Epithelial cell of esophagus (primary cell): ENCODE measurements at regions not wholly inside any gene's neighbourhood (a gene's known extent, or its start where the extent isn't known, plus 50 kb on each side); places are given as distances from the start of the nearest gene placed in this dataset.

Experiments
- DNase-seq: peaks from one replicate; pipeline ENCODE4 v3.0.0; 2010; ENCODE audit warnings: low read depth
- H3K4me3 ChIP-seq: 2 replicates; pipeline ENCODE4 v1.5.1; 2011; ENCODE audit warnings: mild to moderate bottlenecking, low read length, control low read depth
- TF ChIP-seq, protein P1 (sequence below): IDR thresholded peaks from 2 replicates; pipeline ENCODE4 v1.5.1; 2011; ENCODE audit warnings: low read depth, mild to moderate bottlenecking, low read length, control low read depth, inconsistent platforms; ENCODE audit not compliant: insufficient read depth; ENCODE audit errors: missing control alignments

DNA sequence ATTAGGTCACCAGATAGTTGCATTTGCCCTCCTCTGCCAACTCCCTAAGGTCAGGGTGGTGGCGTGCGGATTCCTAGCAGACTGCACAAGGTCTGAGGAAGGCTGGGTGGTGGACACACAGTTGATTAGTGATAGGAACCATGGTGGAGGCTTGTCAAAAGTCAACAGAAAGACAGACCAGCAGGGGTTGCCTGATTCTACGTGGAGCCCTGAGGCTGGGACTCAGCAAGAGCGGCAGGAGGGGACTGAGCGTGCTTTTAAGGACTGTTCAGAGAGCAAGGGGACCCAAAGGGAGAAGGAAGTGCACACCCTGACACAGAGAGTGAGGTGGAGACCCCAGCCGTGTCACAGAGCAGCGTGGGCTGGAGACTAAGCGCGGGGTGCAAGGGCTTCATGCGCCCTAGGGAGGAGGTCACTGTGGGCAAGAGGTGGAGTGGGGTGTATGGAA, 513.2 kb downstream of the RNF144A start:
- DNase-seq, result no peak
- TF ChIP-seq, protein P1, sequence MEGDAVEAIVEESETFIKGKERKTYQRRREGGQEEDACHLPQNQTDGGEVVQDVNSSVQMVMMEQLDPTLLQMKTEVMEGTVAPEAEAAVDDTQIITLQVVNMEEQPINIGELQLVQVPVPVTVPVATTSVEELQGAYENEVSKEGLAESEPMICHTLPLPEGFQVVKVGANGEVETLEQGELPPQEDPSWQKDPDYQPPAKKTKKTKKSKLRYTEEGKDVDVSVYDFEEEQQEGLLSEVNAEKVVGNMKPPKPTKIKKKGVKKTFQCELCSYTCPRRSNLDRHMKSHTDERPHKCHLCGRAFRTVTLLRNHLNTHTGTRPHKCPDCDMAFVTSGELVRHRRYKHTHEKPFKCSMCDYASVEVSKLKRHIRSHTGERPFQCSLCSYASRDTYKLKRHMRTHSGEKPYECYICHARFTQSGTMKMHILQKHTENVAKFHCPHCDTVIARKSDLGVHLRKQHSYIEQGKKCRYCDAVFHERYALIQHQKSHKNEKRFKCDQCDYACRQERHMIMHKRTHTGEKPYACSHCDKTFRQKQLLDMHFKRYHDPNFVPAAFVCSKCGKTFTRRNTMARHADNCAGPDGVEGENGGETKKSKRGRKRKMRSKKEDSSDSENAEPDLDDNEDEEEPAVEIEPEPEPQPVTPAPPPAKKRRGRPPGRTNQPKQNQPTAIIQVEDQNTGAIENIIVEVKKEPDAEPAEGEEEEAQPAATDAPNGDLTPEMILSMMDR, result no peak
- no peak overlapping the region for H3K4me3 ChIP-seq

DNA sequence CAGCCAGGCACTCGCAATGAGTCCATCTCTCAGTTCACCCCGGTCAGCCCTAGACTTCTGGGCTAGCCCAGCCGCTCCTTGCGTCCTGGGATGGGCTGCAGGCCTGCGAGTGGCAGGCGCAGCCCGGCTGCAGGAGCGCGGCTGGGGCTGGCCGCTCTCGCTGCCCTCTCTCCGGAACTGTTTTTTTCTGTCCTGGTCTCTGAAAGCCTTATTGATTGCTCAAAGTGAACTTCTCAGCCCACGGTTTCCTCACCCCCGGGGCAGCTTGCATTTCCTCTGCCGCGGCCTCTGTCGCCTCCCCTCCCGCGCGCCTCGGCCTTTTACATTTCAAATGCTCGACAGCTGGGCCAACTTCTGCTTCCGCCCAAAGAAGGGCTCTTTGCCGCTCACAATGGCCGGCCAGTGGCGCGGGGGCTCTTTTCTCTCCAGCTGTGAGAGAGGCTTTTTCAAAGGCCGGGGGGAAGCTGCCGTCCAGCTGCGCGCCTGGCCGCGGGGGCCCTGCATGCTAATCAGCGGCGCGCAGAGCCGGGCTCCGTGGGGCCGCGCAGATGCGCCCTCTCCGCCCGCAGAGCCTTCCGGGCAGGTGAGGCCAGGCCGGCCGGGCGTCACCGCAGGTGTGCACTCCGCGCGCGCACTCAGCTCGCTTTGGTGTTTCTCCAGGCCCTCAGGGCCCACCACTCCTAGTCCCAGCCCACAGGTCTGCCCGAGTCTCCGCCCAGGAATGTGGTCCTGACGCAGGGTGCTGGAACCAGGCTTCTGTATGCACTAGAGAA, 513.8 kb downstream of the RNF144A start:
- DNase-seq, result peak; percentile 2
- TF ChIP-seq, protein P1, result no peak
- no peak overlapping the region for H3K4me3 ChIP-seq

DNA sequence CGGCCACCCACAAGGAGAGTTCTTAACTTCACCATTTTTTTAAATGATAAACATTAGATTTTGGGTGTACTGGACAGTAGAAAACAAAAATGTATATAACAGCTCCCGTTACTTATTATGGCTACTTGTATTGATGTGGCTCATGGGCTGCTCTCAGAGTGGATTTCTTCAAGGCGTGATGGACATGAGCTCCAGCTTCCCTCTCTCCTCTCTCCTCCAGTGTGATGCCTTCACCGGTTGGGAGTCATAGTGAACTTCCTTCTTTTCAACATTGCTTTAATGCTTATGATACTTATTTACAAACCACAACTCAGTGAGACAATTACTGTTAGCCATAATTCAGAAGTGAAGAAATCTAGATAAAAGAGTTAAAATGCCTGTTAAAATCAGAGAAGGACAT, 515.2 kb downstream of the RNF144A start:
- DNase-seq, result no peak
- no peak overlapping the region for H3K4me3 ChIP-seq
- TF ChIP-seq, protein P1, result no peak

DNA sequence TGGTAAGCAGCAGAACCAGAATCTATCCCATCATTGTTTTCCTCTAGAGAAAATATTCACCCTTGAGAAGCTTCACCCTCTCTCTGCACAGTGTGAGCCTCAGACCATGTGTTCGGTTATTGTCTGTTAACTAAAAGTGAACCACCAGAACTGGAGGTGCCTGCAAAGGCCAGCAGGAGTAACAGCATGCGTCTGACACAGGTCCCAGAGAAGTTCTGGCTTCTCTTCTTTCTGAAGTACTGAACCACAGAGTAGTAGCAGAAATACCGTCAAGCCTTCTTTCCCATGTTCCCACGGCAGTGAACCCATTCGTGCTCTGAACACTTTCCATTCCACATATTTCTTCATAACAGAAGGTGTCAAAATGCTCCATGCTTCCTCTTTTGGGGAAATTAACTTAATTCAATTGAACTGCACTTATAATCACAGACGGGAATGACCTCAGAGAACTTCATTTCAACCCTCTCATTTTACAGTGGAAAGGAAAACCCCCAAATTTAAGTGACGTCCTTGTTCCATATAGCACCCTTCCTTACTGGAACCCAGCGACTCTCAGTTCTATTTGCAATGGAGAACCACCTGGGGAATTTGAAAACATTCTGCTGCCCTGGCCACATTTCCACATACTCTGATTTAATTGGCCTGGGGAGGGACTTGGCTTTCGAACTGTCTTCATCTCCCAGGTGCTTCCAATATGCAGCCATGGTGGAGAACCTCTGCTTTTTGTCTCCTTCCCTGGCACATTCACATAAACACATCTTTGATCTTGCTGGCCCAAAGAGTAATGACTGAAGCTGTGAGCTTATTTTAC, 519.1 kb downstream of the RNF144A start:
- no peak for DNase-seq
- TF ChIP-seq, protein P1, result no peak

GRCh38 chr2:7437141-7437540, 519.9 kb downstream of the RNF144A start:
- TF ChIP-seq, protein P1, result no peak
- DNase-seq, result no peak

More for the DNA sequence above, 519.1 kb downstream of the RNF144A start:
- H3K4me3 ChIP-seq, result no peak overlapping the region

GRCh38 chr2:7437716-7438632, 520.8 kb downstream of the RNF144A start:
- TF ChIP-seq, protein P1, result no peak

More at GRCh38 chr2:7437141-7437540, 519.9 kb downstream of the RNF144A start:
- H3K4me3 ChIP-seq, result no peak overlapping the region

More at GRCh38 chr2:7437716-7438632, 520.8 kb downstream of the RNF144A start:
- H3K4me3 ChIP-seq, result no peak overlapping the region
- DNase-seq, result no peak
